ENCODE measurements at regions not wholly inside any gene's neighbourhood (a gene's known extent, or its start where the extent isn't known, plus 50 kb on each side); places are given as distances from the start of the nearest gene placed in this dataset.

GRCh38 chr2:220194630-220195584 is 567.5 kb downstream of the SLC4A3 start:
- in situ Hi-C loops (cut with HindIII; ENCODE audit: low pct_ligation_motif_present, low sequenced_read_pairs) = no loop called here
- TF ChIP-seq CTCF (IDR thresholded peaks at IDR 0.05; ENCODE audit: low read depth, low read length, missing control alignments) = no peak
- no peak overlapping the region for H3K4me3 ChIP-seq (ENCODE audit: low read depth, low read length)

GRCh38 chr2:220198896-220199295 is 571.5 kb downstream of the SLC4A3 start:
- peak; percentile 89 for DNase-seq
- Histone ChIP-seq H3K27me3 (replicated peaks) (no peaks in the 10 kb centered on the region), H3K36me3 (replicated peaks) (no peaks in the 10 kb centered on the region), H3K27ac (no peak overlapping the region), H3K4me3 (ENCODE audit: low read depth, low read length) (no peak overlapping the region)
- TF ChIP-seq CTCF (IDR thresholded peaks at IDR 0.05; ENCODE audit: low read depth, low read length, missing control alignments) = no peak
- in situ Hi-C loops (cut with HindIII; ENCODE audit: low pct_ligation_motif_present, low sequenced_read_pairs) = no loop called here

More at GRCh38 chr2:220194630-220195584, 567.5 kb downstream of the SLC4A3 start:
- Histone ChIP-seq H3K27ac (no peak overlapping the region), H3K27me3 (replicated peaks) (no peaks in the 10 kb centered on the region), H3K36me3 (replicated peaks) (no peaks in the 10 kb centered on the region)
- DNase-seq = peak; percentile 18

GRCh38 chr2:220202066-220202465 is 574.6 kb downstream of the SLC4A3 start:
- H3K27me3 ChIP-seq (replicated peaks) = no peaks in the 10 kb centered on the region
- TF ChIP-seq CTCF (IDR thresholded peaks at IDR 0.05; ENCODE audit: low read depth, low read length, missing control alignments) = no peak
- H3K4me3 ChIP-seq (ENCODE audit: low read depth, low read length) = no peak overlapping the region
- in situ Hi-C loops (cut with HindIII; ENCODE audit: low pct_ligation_motif_present, low sequenced_read_pairs) = no loop called here
- no peak overlapping the region for H3K27ac ChIP-seq
- no peaks in the 10 kb centered on the region for H3K36me3 ChIP-seq (replicated peaks)
- DNase-seq = no peak

GRCh38 chr2:220209093-220209492 is 581.7 kb downstream of the SLC4A3 start:
- TF ChIP-seq CTCF (IDR thresholded peaks at IDR 0.05; ENCODE audit: low read depth, low read length, missing control alignments) = no peak
- Histone ChIP-seq H3K4me3 (ENCODE audit: low read depth, low read length) (no peak overlapping the region), H3K36me3 (replicated peaks) (no peaks in the 10 kb centered on the region), H3K27me3 (replicated peaks) (no peaks in the 10 kb centered on the region), H3K27ac (no peak overlapping the region)
- in situ Hi-C loops (cut with HindIII; ENCODE audit: low pct_ligation_motif_present, low sequenced_read_pairs) = no loop called here
- no peak for DNase-seq

GRCh38 chr2:220209751-220210150 is 582.3 kb downstream of the SLC4A3 start:
- H3K27ac ChIP-seq = no peak overlapping the region
- no peak for DNase-seq
- no peak overlapping the region for H3K4me3 ChIP-seq (ENCODE audit: low read depth, low read length)
- H3K27me3 ChIP-seq (replicated peaks) = no peaks in the 10 kb centered on the region
- in situ Hi-C loops (cut with HindIII; ENCODE audit: low pct_ligation_motif_present, low sequenced_read_pairs) = no loop called here
- TF ChIP-seq CTCF (IDR thresholded peaks at IDR 0.05; ENCODE audit: low read depth, low read length, missing control alignments) = no peak
- H3K36me3 ChIP-seq (replicated peaks) = no peaks in the 10 kb centered on the region
